Renal cortical epithelial cell (primary cell): ENCODE measurements at regions not wholly inside any gene's neighbourhood (a gene's known extent, or its start where the extent isn't known, plus 50 kb on each side); places are given as distances from the start of the nearest gene placed in this dataset.

ENCODE experiments used
- DNase-seq: peaks from one replicate; pipeline ENCODE4 v3.0.0-alpha.2; 2011; ENCODE audit warnings: low read depth

DNA sequence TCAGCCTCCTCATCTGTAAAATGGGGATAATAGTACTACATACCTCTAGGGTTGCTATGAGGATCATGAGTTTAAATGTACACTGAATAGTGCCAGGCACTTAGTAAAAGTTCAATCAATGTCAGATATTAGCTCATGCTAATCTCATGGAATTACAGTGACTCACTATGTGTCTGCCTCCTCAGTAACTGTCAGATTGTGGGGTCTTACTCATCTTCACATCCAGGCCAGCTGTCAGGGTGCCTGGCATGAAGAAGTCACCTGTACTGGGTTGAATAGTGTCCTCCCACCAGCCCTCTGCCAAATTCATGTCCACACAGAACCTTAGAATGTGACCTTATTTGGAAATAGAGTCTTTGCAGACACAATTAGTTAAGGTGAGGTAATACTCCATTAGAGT, 54.3 kb upstream of the STIM2 start:
- peak; percentile 4 for DNase-seq

DNA sequence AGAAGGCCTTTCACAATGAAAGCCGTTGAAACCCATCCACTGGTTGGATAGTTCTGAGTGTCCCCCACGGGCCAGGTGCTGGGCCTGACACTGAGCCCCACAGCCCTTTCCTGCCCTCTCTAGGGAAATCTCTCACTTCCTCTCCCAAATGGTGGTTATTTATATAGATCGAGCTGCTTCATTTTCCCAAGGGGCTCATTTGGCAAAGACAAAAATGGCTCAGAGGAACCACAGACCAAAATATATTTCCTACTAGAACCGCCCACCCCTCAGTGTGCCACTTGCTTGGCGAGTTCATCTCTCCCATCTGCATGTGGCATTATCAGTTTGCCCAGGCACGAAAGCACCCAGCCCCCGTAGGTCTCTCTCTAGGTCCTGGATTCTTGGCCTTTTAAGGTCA, 53.3 kb upstream of the STIM2 start:
- no peak for DNase-seq

DNA sequence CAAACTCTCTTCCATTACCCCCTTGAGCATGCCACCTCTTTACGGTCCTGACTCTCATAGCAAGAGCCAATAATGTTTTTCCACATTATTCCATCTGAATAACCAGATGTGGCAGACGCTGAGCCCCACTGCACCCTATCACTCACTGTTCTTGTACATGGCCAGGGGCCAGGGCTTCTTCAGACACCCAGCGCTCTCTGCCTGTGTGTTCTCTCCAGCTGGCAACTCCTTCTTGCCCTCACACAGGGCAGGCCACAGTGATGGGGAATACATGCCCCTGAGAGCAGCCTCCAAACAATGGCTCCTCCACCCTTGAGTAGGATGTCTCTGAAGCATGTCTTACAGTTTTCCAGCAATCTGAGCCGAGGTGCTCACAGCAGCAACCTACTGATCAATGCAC, 50.8 kb upstream of the STIM2 start:
- DNase-seq, result no peak
